NCI-H2107 treated with DMSO at 0.1 percent for 48 hours (cell line): ENCODE measurements at regions not wholly inside any gene's neighbourhood (a gene's known extent, or its start where the extent isn't known, plus 50 kb on each side); places are given as distances from the start of the nearest gene placed in this dataset.
A peak's percentile ranks its signal among the peaks of the same experiment; 100 is the strongest.

Experiments
- DNase-seq: peaks from one replicate; lab custom pipeline; 2025; ENCODE audit not compliant: unreplicated experiment; lab: John Stamatoyannopoulos, UW

GRCh38 chr3:176469694-176470205 is 727.5 kb downstream of the TBL1XR1 start:
- DNase-seq = no peak

GRCh38 chr3:176463610-176464009 is 733.7 kb downstream of the TBL1XR1 start:
- DNase-seq = no peak

GRCh38 chr3:176447369-176447768 is 749.9 kb downstream of the TBL1XR1 start:
- DNase-seq = no peak

DNA sequence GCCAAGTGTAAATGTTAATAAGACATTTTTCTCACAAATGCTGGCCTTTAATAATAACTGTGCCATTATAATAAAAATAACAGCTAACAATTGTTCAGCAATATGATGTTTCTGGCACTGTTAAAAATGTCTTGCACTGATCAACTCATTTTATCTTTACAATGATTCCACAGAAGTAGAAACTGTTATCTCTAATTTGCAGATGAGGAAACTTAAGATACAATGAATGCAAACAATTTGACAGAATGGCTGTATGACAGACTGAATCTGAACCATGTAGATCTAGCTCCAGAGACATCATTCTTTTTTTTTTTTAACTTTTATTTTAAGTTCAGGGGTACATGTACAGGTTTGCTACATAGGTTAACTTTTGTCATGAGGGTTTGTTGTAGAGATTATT is 755.0 kb downstream of the TBL1XR1 start:
- DNase-seq = no peak

- DNase-seq = no peak
These were observed 757.6 kb downstream of the TBL1XR1 start for GRCh38 chr3:176439729-176440128.

DNA sequence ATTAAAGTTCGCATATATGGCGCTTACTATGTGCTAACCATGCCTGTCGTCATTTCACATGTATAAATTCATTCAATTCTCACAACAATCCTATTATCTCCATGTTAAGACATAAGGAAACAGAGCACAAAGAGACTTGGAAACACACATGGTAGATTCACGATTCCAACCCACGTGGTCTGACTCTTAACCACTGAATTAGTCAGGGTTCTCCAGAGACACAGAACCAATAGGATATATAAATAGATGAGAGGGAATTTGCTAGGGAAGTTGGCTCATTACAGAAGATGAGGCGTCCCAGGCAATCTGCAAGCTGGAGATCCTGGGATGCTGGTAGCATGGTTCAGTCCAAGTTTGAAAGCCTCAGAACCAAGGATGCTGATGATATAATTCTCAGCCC is 765.3 kb downstream of the TBL1XR1 start:
- DNase-seq = no peak

- no peak for DNase-seq
These were observed 766.3 kb downstream of the TBL1XR1 start for GRCh38 chr3:176431038-176431418.

GRCh38 chr3:176430244-176431037 is 766.8 kb downstream of the TBL1XR1 start:
- peak; percentile 90 for DNase-seq

- DNase-seq = no peak
These were observed 768.7 kb downstream of the TBL1XR1 start for GRCh38 chr3:176428552-176428951.

DNA sequence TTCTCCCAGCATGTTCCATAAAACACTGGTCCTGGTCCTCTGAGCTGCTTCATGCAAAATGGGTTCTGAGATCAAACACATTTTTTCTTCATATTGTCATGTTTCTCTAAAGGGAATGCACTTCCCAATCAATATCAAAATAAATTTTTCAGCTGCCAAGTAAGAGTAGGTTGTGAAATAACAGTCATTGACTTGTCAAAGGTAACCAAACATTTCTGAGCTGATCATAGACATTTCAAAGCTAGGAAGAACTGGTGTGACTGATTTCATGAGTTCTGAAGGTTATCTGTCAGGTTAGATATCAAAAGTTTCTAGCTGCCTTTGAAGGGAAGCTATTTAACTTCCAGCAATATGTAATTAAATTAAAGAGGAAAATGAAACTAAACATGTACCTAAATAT is 770.9 kb downstream of the TBL1XR1 start:
- DNase-seq = no peak

DNA sequence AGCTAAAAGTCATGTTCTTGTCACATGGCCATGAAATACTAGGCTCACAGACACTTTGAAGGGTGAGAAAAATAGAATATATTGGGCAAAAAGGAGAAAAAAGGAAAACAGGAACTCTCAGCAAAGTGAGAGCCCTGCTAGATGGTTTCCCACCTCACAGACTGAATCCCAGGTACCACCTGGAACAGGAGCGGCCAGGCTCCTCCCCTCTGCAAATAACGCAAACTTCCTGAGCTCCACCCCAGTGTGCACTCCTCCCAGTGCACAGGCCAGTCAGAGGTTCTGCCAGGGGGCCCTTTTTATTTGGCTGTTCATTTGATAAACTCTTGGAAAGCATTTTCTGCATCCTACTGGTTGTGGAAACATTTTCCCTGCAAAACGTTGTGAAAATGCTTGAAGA is 780.4 kb downstream of the TBL1XR1 start:
- DNase-seq = no peak

- DNase-seq = no peak
These were observed 781.5 kb downstream of the TBL1XR1 start for GRCh38 chr3:176415661-176416295.

- no peak for DNase-seq
These were observed 784.5 kb downstream of the TBL1XR1 start for GRCh38 chr3:176412771-176413170.

DNA sequence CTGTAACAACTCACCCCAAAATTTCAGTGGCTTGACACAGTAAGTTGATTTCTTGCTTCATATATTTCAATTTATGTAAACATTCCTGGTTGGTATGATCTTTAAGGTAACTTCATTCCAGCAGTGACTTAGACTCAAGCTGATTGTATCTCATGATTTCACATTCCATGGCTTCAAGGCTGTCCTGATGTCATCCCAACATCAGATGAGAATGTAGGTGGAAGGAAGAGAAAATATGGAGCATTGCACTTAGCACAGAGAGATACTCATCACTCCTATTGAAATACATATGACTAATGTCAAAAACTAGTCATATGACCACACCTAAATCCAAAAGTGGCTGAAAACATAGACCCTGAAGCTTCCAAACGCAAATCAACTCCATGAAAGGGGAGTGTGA is 793.8 kb downstream of the TBL1XR1 start:
- no peak for DNase-seq

- no peak for DNase-seq
These were observed 796.1 kb downstream of the TBL1XR1 start for GRCh38 chr3:176401211-176401610.

DNA sequence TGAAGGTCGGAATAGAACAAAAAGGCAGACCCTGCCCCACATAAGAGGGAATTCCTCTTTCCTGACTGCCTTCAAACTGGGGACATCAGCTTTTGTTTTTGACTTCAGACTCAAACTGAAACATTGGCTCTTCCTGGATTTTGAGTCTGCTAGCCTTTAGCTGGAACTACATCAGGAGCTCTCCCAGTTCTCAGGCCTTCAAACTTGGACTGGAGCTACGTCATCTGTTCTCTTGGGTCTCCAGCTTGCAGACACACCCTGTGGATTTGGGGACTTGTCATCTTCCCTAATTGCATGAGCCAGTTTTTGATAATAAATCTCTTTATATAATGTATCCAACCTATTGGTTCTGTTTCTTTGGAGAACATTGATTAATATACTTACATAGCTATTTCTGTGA is 798.1 kb downstream of the TBL1XR1 start:
- DNase-seq = no peak

DNA sequence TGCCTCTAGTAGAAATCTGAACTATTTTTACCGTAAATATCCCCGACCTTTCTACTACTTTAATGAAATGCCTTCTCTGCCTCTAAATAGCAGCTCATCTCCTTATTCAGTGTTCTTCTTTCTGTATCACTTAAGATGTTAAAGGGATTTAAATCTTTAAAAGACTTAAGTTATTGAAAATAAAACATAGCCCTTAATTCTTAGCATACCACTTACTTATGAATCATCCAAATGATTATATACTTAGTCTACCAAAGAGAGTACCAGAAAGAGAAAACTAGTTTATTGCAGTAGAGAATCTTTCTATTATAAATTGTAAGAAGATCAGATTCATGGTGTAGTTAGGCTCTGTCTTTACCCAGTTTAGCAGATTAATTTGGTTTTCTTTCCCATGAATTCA is 802.0 kb downstream of the TBL1XR1 start:
- DNase-seq = no peak

GRCh38 chr3:176378789-176379188 is 818.5 kb downstream of the TBL1XR1 start:
- no peak for DNase-seq

DNA sequence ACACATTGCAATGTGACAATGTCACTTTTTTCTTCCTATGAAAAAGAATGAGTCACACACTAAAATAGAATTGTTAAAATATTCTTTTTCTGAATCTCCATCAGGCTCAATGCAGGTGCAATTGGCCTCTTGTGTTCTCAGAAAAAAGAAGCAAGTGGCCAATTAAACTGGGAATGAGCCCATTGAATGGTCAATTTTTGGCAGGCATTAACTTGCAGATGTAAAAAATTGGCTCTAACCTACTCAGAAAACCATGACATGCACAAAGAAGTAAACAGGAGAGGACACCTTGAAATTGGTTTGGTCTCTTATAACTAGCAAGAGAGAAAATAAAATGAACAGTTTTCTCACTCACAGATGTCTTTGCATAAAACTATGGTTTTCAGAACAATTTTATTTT is 820.8 kb downstream of the TBL1XR1 start:
- peak; percentile 61 for DNase-seq

DNA sequence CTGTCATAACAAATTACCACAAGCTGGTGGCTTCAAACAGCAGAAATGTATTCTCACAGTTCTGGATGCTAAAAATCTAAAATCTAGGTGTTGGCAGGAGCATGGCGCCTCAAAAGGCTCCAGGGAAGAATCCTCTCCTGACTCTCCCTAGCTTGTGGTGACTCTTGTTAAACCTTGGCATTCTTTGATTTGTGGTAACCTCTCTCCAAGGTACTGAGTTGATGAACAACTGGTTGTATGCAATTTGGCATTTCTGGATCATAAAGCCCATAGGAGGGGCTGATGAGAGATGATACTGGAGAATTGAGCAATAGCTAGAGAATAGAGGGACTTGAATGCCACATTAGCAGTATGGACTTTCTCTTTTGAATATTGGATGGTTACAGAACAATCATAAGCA is 821.8 kb downstream of the TBL1XR1 start:
- DNase-seq = peak; percentile 25

GRCh38 chr3:176362191-176362731 is 835.0 kb downstream of the TBL1XR1 start:
- DNase-seq = no peak

DNA sequence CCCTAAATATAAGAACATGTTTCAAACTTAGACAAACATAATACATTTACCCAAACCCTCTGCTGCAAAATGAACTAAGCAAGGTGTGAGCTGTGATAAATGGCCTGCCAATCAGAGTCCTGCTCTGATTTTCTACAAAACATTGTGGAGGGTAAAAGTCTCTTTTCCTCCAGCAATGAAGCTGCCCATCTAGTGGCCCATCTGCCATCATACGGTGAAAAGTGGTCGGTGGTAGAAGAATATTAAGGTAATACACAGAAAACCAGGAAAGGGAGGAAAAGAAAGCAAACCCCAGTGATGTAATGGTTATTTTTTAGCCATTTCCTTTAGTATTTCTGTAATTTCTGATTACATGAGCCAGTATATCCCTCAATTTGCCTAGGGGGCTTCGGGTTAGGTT is 838.1 kb downstream of the TBL1XR1 start:
- no peak for DNase-seq
